Urinary bladder (tissue), 3 donors: ENCODE measurements at regions not wholly inside any gene's neighbourhood (a gene's known extent, or its start where the extent isn't known, plus 50 kb on each side); places are given as distances from the start of the nearest gene placed in this dataset.

Source experiments
- DNase-seq: peaks from one replicate; pipeline ENCODE4 v3.0.0-alpha.2; 2015; ENCODE audit errors: extremely low spot score
- H3K27ac ChIP-seq: one replicate; pipeline ENCODE4 v1.5.1; 2013; ENCODE audit warnings: low read depth, mild to moderate bottlenecking, moderate library complexity
- H3K36me3 ChIP-seq: one replicate; pipeline ENCODE4 v1.6.1; 2013; ENCODE audit warnings: mild to moderate bottlenecking, moderate library complexity; ENCODE audit not compliant: insufficient read depth
- H3K4me1 ChIP-seq: one replicate; pipeline ENCODE4 v1.6.1; 2013; ENCODE audit warnings: mild to moderate bottlenecking, moderate library complexity; ENCODE audit not compliant: insufficient read depth
- H3K4me3 ChIP-seq: one replicate; pipeline ENCODE4 v1.5.1; 2013; ENCODE audit warnings: low read depth, low read length
- WGBS: extraction: QIAGEN DNeasy Blood & Tissue Kit; methylation state at CpG from one replicate; pipeline ENCODE4 v1.1.7; 2013; 5-methylcytosine and 5-hydroxymethylcytosine counted together
- donor health status: healthy with polysubstance abuse.
- donor health status: healthy.

DNA sequence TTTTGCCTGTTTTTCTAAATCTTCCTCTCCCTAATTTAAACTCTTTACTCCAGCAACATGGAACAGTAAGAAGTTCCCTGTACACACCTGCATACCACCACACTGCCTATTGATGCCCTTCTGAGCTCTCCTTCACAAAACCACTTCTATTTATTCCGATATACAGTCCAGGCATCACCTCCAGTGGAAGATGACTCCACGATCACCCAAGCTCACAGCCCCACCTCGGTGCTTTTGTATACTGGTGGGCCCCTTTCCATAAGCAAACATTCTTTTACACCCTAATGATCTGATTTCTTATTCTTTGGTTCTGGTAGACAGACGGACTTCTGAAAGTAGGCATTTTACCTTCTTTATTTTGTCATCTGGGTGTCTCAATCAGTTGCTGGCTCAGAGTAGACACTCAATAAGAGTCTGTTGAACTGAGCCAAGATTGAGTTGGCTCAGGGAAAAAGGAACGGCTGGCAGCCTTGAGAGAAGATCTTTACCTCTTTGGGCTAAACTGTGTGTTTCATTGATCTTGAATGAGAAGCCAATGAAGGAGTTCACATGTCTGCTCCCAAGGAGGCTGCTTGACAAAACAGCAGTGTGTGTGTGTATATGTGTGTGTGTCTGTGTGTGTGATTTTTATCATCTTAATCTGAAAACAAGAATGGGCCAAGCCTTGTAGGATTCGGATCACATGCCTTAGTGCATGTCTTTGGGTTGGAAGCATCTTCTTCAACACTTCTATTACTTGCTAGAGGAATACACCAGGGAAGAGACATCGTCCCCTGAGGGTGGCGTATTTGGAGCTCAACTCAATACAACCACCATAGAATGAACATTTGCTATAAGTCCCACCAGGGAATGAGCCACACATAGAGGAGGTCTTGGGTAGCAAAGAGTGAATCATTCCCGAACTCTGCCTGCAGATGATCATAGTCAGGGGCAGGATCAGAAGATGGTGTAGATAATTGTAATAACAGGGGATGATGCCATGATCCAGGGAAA lies 341.8 kb downstream of the CYRIA start:
- H3K4me3 ChIP-seq, result no peak overlapping the region
- H3K4me1 ChIP-seq, result no peaks in the 10 kb centered on the region
- WGBS, result 93% methylated on average over 9 of the region's 9 CpGs
- H3K27ac ChIP-seq, result no peak overlapping the region
- H3K36me3 ChIP-seq, result no peaks in the 10 kb centered on the region
- DNase-seq, result no peak

DNA sequence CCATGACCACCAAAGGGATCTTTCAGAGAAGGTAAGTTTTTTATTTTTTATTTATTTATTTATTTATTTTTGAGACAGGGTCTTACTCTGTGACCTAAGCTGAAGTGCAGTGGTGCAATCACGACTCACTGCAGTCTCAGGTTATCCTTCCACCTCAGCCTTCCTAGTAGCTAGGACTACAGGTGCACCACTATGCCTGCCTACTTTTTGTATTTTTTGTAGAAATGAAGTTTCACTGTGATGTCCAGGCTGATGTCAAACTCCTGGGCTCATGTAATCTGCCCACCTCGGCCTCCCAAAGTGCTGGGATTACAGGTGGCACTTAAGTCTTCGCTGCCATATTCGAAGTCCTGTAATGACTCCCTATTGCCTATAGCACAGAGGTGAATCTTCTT lies 342.5 kb downstream of the CYRIA start:
- WGBS, result 88% methylated on average over 4 of the region's 4 CpGs
- no peak overlapping the region for H3K4me3 ChIP-seq
- H3K27ac ChIP-seq, result no peak overlapping the region
- DNase-seq, result no peak
- H3K4me1 ChIP-seq, result no peaks in the 10 kb centered on the region
- H3K36me3 ChIP-seq, result no peaks in the 10 kb centered on the region

DNA sequence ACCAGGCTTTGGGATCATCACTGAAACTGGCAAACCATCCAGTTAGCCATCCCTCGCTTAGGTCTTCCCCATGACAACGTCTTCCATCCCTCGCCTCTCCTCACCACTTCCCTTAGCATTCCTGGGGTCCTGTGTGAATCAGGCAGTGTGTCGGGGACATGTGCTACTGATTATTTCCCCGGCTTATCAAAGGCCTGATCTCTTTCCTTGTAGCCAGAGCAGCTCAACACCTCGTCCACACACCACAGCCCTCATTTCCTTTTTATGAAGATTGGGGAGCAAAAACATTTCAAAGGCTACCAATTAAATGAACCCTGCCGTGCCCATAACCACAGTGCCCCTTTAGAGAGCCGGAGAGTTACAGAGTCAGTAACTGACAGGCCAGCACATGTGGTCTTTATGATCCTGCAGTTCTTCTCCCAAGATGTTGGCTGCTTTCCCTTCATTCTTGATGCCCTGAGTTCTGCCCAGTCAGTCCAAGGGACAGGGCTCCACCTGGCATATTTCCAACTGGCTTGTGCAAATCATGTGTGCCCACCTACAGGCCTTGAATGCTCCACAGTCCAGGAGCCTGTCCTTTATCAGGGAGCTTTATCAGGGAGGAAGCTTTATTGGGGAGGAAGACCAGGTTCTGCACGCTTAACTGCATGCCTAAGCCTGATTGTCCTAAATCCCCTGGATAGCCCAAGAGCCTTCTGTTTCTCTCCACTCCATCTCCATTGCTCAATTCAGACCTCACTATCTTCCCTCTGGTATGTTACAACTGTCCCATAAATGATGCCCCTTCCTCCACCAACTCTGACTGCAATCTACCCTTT lies 343.1 kb downstream of the CYRIA start:
- Histone ChIP-seq H3K36me3 (no peaks in the 10 kb centered on the region), H3K27ac (no peak overlapping the region), H3K4me1 (no peaks in the 10 kb centered on the region), H3K4me3 (no peak overlapping the region)
- no peak for DNase-seq
- WGBS, result 72% methylated on average over 9 of the region's 9 CpGs

DNA sequence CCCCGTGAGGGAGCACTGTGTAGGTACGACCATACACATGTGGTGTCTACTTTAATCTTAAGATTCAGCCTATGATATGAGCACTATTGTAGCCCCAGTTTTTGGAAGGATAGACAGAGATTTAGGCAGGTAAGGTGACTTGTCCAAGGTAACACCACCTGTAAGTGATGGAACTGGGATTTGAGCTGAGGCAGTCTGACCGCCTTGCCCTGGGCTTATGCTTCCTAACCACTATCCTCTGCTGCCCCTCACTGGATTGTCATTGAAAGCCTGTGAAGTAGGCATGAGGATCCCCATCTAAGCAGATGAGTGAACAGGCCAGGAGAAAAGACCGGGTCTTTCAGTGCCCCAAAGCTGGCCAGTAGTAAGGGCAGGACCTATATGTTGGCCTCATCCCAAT lies 343.8 kb downstream of the CYRIA start:
- H3K27ac ChIP-seq, result no peak overlapping the region
- WGBS, result 95% methylated on average over 4 of the region's 4 CpGs
- no peaks in the 10 kb centered on the region for H3K4me1 ChIP-seq
- no peak overlapping the region for H3K4me3 ChIP-seq
- no peak for DNase-seq
- no peaks in the 10 kb centered on the region for H3K36me3 ChIP-seq

DNA sequence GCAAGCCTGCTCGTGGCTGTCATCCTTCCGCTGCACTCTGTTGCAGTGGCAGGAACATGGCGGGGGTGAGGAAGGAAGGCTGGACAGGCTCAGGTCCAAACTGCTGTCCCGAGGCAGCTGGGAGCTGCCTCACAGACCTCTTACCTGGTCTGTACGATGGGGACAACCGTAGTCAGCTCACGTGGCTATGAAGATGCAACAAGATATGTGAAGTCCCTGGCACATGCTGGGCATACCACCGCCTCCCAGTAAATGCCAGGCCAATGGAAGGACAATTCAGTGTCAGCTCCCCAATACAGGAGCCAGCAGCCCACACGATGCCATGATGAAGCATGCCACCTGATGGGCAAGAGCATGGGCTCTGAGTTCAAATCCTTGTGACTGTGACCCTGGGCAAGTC lies 344.4 kb downstream of the CYRIA start:
- H3K4me3 ChIP-seq, result no peak overlapping the region
- no peaks in the 10 kb centered on the region for H3K36me3 ChIP-seq
- H3K27ac ChIP-seq, result no peak overlapping the region
- no peak for DNase-seq
- H3K4me1 ChIP-seq, result no peaks in the 10 kb centered on the region
- 92% methylated on average over 9 of the region's 9 CpGs for WGBS

DNA sequence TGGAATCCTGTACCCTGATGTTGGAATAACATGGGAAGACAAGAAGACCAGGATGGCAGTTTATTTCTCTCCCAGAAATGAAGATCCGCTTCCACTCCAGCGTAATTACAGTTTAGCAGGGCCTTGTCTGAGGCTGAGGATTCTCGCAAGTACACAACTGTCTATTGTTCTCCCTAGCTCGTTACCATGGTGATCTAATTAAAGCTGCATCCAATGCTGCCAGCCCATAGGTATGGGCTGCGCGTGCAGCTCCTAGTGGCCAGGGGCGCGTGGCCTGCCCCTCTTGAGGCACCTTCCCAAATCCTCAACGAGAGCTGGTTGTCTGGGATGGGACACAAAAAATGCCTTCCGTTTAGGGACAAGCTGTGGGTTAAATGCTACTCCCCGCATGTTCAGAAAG lies 344.9 kb downstream of the CYRIA start:
- H3K4me3 ChIP-seq, result no peak overlapping the region
- H3K4me1 ChIP-seq, result no peaks in the 10 kb centered on the region
- H3K27ac ChIP-seq, result no peak overlapping the region
- H3K36me3 ChIP-seq, result no peaks in the 10 kb centered on the region
- DNase-seq, result no peak
- WGBS, result 86% methylated on average over 11 of the region's 11 CpGs

DNA sequence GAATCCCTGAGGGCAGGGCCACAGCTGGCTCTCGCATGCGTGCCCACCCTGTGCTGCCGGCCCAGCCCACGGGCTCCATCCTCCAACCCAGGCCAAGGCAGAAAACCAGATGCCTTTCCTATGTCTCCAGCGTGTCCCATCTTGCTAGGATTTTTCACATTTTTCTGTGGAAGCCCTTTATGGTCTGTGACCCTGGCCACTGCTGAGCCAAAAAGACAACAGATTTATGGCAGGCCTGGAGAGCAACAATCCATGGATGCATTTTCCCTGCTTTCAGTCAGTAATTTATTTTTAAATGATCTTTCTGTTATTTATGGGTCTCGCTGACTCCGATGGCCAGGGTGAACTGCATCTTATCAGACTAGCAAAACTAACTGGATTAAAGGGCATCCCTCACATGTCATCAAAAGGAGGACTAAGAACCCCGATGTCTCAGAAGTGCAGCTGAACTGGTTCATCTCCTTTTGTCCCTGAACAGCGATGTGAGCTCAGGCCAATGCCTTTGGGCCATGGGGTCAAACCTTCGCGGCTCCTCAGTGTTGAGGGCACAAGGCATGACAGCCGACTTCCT lies 346.0 kb downstream of the CYRIA start:
- Histone ChIP-seq H3K27ac (no peak overlapping the region), H3K4me3 (no peak overlapping the region), H3K36me3 (no peaks in the 10 kb centered on the region), H3K4me1 (no peaks in the 10 kb centered on the region)
- peak; percentile 26 for DNase-seq
- WGBS, result 38% methylated on average over 12 of the region's 12 CpGs

DNA sequence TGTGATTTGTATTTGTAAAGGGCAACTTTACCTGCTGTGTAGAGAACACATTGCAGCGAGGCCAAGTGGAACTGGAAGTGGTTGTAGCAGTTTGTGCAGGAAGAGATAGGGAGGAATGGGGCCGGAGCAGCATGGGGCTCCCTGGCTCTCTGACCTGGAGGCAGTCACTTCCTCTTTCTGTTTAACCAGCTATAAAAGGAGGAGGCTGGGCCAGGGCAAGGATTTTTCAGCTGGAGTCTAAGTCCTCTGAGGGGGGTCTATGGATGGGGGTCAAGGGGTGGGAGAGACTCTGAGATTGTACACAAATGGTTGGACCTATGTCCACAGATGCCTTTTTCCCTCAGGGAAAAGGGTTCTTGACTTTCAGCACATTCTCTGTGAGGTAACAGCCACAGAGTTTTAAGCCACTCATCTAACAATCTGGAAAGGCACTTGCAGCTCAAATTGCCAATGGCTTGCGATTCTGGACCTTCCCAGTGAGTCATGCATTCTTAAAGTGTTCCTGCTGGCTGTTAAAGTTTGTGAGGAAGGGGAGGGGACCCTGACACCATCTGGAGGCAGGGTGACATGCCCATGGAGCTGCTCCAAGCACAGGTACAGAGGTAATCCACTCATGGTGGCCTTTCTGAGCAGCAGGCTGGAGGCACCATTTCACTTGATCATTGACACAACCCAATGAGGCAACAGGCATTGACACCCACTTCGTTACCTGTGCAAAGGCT lies 347.0 kb downstream of the CYRIA start:
- Histone ChIP-seq H3K4me3 (no peak overlapping the region), H3K4me1 (no peaks in the 10 kb centered on the region), H3K36me3 (no peaks in the 10 kb centered on the region), H3K27ac (no peak overlapping the region)
- 58% methylated on average over 4 of the region's 4 CpGs for WGBS
- DNase-seq, result no peak

DNA sequence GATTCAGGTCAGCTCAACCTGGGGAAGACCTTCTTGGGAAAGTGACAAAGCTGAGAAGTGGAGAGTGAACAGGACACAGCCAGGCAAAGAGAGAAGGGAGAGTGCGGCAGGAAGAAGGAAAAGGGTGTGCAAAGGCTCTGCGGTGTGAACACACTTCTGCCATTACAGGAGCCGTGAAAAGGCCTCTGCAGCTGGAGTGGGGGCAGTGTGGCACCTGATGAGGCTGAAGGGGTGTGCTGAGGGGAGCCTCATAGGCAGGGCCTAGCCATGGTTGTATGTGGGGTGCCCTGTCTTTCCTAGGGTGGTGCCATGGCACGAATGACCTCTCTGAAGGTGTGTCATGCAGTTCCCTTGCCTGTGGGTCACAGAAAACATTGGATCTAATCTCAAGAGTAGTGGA lies 347.6 kb downstream of the CYRIA start:
- H3K4me3 ChIP-seq, result no peak overlapping the region
- no peak overlapping the region for H3K27ac ChIP-seq
- no peaks in the 10 kb centered on the region for H3K4me1 ChIP-seq
- no peak for DNase-seq
- no peaks in the 10 kb centered on the region for H3K36me3 ChIP-seq
- 87% methylated on average over 4 of the region's 4 CpGs for WGBS

DNA sequence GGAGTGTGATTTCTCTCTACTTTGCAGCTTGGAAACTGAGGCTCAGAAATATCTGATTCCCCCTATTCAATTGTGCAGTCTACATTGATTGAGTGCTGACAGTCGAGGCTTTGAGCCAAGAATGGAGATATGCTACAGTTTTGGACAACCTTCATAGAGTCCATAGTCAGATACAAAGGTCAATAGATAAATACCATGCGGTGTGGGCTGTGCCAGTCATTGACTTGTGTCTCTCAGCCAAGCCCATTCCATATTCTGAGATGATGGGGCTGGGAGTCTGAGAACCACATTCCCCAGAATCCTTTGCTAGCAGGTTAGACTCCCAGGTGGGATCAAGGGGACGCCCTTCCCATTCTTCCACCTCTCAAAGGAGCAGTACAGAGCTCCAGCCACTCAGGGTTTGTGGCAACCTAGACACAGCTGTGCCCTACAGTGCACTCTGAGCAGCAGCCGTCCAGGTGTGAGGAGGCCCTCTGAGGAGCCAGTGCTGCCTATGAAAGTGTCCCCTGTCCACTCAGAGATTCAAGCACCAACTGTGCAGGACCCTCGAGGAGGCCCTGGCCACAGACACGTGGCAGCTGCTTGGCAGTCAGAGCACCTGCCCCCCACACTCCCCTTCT lies 348.3 kb downstream of the CYRIA start:
- WGBS, result 86% methylated on average over 6 of the region's 6 CpGs
- no peaks in the 10 kb centered on the region for H3K4me1 ChIP-seq
- H3K36me3 ChIP-seq, result no peaks in the 10 kb centered on the region
- H3K27ac ChIP-seq, result no peak overlapping the region
- H3K4me3 ChIP-seq, result no peak overlapping the region
- DNase-seq, result no peak

DNA sequence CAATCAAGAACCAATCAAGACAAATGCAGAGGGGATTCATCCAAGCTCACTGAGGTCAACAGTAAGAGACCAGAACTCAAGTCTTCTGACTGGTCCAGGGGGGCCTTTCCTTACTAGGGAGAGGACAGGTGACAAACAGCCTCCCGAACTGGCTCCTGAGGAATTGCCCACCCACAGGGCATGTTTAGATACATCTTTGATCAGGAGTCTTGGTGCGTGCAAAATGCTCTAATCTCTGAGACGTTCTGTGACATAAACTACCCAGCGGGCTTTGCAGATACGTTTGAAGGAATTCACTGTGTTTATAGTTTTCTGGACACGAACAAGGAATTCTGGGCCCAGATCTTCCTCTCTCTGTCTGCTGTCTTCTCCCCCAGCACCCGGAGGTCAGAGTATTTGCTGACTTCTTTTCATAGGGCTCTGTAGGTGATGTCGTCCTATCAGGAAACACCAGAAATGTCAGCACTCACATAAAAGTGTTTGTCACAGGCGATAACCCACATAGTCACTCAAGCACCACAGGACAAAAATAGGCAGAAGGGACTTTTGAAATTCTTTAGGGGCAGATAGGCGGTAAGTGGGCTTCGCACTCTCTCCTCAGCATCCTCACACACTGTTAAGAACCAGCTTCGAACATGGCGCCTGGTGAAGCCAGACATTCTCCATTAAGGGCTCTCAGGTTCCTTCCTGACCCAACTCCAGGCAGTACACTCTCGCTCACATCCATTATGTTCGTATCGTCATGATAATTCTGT lies 349.0 kb downstream of the CYRIA start:
- Histone ChIP-seq H3K36me3 (no peaks in the 10 kb centered on the region), H3K4me3 (no peak overlapping the region), H3K4me1 (no peaks in the 10 kb centered on the region), H3K27ac (no peak overlapping the region)
- 68% methylated on average over 16 of the region's 16 CpGs for WGBS
- DNase-seq, result no peak

DNA sequence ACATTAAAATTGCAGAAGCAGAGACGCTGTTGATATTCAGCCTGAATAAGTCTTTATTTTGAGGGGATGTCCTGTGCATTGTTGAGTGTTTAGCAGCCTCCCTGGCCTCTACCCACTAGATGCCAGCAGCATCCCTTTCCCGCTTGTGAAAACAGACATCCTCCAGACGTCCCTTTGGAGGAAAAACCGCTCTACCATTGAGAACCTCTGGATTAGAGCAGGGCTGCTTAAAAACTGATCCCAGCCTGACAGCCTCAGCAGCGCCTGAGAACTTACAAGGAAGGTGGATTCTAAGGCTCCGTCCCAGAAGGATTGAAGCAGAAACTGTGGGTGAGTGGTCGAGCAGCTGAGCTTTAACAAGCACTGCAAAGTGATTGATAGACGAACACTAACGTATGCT lies 349.7 kb downstream of the CYRIA start:
- H3K36me3 ChIP-seq, result no peaks in the 10 kb centered on the region
- WGBS, result 61% methylated on average over 9 of the region's 9 CpGs
- no peak for DNase-seq
- no peaks in the 10 kb centered on the region for H3K4me1 ChIP-seq
- H3K4me3 ChIP-seq, result no peak overlapping the region
- no peak overlapping the region for H3K27ac ChIP-seq
